Central memory CD8-positive, alpha-beta T cell (primary cell): ENCODE measurements at regions not wholly inside any gene's neighbourhood (a gene's known extent, or its start where the extent isn't known, plus 50 kb on each side); places are given as distances from the start of the nearest gene placed in this dataset.

Experiments
- ATAC-seq: fragments of 150-1000 bp; cut with Tn5 transposase; replicated peaks from 2 replicates; pipeline ENCODE4 v1.10.0; 2022; ENCODE audit warnings: mild to moderate bottlenecking, moderate FRiP score, moderate number of reproducible peaks; ENCODE audit not compliant: poor library complexity, severe bottlenecking; ENCODE audit errors: extremely low read depth
- DNase-seq, 2 donors: peaks; one replicate each; pipeline ENCODE4 v3.0.0; 2021; ENCODE audit warnings: low spot score in 2 of 2
- H3K27ac Mint-ChIP-seq: one replicate; pipeline ENCODE4 v1.8.0; 2022; ENCODE audit warnings: low read depth, mild to moderate bottlenecking, moderate library complexity, mixed read lengths
- H3K27me3 Mint-ChIP-seq: one replicate; pipeline ENCODE4 v1.8.0; 2022; ENCODE audit warnings: mixed read lengths
- H3K36me3 Mint-ChIP-seq: one replicate; pipeline ENCODE4 v1.8.0; 2022; ENCODE audit warnings: mild to moderate bottlenecking, moderate library complexity, mixed read lengths; ENCODE audit not compliant: insufficient read depth
- H3K4me1 Mint-ChIP-seq: one replicate; pipeline ENCODE4 v1.8.0; 2022; ENCODE audit warnings: mixed read lengths
- H3K4me3 Mint-ChIP-seq: one replicate; pipeline ENCODE4 v1.8.0; 2022; ENCODE audit warnings: mild to moderate bottlenecking, moderate library complexity, mixed read lengths
- H3K9me3 Mint-ChIP-seq: one replicate; pipeline ENCODE4 v1.8.0; 2022; ENCODE audit warnings: mixed read lengths

DNA sequence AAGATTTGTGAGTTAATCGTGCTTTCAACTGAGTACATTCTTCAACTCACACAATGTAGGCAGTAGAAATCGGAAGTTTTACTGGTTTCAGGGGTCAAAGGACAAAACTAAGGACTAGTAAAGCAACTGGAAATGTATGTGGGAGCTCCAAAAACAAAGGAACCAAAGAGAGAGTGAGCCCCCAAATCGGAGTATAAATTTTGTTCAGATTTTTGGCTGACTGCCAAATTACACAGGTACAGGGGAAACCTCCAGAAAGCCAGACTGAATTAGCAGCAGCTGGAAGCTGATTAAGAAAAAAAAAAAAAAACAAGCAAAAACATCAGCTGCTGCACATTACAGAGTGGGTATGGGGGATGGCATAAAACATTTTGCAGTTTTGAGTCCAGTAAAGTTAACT is 75.2 kb upstream of the GNAZ start:
- peaks cover 83% of the 10 kb centered on the region for H3K27me3 Mint-ChIP-seq
- H3K9me3 Mint-ChIP-seq: peaks cover 23% of the 10 kb centered on the region
- H3K36me3 Mint-ChIP-seq: no peaks in the 10 kb centered on the region
- DNase-seq (no peak), ATAC-seq (no peak)
- no peak overlapping the region for H3K27ac Mint-ChIP-seq
- no peaks in the 10 kb centered on the region for H3K4me1 Mint-ChIP-seq
- no peak overlapping the region for H3K4me3 Mint-ChIP-seq

DNA sequence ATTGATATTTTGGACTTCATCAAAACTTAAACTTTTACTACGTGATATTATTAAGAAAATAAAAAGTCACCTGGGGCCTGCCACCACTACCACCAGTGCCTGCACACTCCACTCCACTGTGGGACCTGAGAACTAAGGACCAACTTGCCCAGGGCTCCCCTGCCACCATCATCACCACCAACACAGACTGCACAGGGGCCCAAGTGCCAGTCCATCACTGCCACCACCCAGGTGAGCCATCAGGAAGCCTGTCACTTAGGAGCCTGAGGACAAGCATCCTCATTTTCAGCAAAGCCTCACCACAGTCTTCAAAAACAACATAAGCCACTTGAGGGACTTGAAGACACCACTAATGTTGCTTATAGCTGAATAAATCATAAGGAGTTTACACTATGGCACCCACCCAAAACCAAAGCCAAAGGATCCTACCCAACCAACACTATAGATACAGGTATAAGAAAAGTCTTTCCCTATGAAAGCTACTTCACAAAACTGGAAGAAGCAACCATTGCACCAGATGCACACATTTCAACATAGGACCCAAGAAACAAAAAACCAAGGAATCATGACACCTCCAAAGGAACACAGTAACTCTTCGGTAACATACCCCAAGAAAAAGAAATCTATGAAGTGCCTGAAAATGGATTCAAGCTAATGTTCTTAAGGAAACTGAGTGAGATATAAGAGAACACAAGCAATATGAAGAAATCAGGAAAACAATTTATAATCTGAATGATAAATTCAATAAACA is 73.6 kb upstream of the GNAZ start:
- Mint-ChIP-seq H3K27ac (peak overlapping the region; percentile 6), H3K4me1 (no peaks in the 10 kb centered on the region), H3K27me3 (peaks cover 86% of the 10 kb centered on the region), H3K9me3 (peaks cover 23% of the 10 kb centered on the region), H3K36me3 (no peaks in the 10 kb centered on the region), H3K4me3 (no peak overlapping the region)
- ATAC-seq (no peak), DNase-seq (no peak)

DNA sequence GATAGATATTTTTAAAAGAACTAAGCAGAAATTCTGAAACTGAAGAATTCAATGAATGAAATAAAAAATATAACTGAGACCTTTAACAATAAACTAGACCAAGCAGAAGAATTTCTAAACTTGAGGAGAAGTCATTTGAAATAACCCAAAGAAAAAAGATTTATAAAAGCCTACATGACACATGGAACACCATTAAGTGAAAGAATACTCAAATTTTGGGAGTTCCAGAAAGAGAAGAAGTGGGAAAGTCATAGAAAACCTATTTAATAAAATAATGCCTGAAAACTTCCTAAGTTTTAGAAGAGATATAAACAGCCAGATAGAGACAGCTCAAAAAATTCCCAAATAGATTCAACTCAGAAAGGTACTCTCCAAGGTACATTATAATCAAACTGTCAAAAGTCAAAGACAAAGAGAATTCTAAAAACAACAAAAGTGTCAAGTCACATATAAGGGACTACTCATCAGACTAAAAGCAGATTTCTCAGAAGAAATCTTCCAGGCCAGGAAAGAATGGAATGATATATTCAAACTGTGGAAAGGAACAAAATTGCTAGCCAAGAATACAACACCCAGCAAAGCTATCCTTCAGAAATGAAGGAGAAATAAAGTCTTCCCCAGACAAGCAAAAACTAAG is 72.9 kb upstream of the GNAZ start:
- ATAC-seq (no peak), DNase-seq (no peak)
- peaks cover 91% of the 10 kb centered on the region for H3K27me3 Mint-ChIP-seq
- H3K4me1 Mint-ChIP-seq: no peaks in the 10 kb centered on the region
- H3K9me3 Mint-ChIP-seq: peaks cover 23% of the 10 kb centered on the region
- no peak overlapping the region for H3K4me3 Mint-ChIP-seq
- H3K27ac Mint-ChIP-seq: no peak overlapping the region
- H3K36me3 Mint-ChIP-seq: no peaks in the 10 kb centered on the region

DNA sequence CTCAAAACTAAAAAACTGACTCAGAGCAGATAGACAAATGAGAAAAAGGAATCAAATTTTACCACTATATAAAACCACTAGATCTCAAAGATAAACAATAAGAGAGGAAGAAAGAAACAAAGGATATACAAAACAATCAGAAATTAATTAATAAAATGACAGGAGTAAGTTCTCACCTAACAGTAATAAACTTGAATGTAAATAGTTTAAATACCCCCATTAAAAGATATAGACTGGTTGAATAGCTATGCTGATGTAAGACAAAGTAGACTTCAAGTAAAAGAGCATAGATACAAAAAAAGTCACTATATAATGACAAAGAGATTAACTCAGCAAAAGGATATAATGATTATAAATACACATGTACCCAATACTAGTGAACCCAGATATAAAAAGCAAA is 72.3 kb upstream of the GNAZ start:
- no peak overlapping the region for H3K4me3 Mint-ChIP-seq
- H3K4me1 Mint-ChIP-seq: no peaks in the 10 kb centered on the region
- H3K27ac Mint-ChIP-seq: no peak overlapping the region
- peaks cover 89% of the 10 kb centered on the region for H3K27me3 Mint-ChIP-seq
- ATAC-seq: no peak
- no peaks in the 10 kb centered on the region for H3K36me3 Mint-ChIP-seq
- no peak for DNase-seq
- H3K9me3 Mint-ChIP-seq: peaks cover 23% of the 10 kb centered on the region

DNA sequence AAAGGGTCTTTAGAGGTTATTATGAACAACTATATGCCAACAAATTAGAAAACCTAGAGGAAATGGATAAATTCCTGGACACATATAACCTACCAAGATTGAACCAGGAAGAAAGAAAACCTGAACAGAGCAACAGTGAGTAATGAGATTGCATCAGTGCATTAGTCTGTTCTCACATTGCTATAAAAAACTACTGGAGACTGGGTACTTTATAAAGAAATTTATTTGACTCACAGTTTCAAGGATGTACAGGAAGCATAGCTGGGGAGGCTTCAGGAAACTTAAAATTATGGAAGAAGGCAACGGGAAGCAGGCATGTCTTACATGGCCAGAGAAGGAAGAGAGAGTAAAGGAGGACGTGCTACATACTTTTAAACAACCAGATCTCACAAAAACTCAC is 70.8 kb upstream of the GNAZ start:
- no peak for DNase-seq
- Mint-ChIP-seq H3K36me3 (no peaks in the 10 kb centered on the region), H3K27me3 (peaks cover 91% of the 10 kb centered on the region), H3K9me3 (peaks cover 23% of the 10 kb centered on the region), H3K4me3 (no peak overlapping the region), H3K4me1 (no peaks in the 10 kb centered on the region), H3K27ac (no peak overlapping the region)
- ATAC-seq: no peak

DNA sequence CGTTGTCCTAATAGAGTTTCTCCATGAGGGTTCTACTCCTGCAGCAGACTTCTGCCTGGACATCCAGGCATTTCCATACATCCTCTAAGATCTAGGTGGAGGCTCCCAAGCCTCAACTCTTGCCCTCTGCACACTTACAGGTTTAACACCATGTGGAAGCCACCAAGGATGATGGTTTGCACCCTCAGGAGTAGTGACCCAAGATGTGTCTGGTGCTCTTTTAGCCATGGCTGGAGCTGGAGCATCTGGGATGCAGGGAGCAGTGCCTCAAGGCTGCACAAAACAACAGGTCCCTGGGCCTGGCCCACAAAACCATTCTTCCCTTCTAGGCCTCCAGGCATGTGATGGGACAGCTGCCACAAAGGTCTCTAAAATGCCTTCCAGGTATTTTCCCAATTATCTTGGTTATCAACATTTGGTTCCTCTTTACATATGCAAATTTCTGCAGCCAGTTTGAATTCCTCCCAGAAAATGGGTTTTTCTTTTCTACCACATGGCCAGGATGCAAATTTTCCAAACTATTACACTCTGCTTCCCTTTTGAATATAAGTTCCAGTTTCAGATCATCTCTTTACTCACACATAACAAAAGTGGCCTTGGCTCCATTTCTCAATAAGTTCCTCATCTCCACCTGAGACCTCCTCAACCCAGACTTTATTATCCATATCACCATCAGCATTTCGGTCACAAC is 69.5 kb upstream of the GNAZ start:
- H3K4me1 Mint-ChIP-seq: no peaks in the 10 kb centered on the region
- no peaks in the 10 kb centered on the region for H3K36me3 Mint-ChIP-seq
- H3K4me3 Mint-ChIP-seq: no peak overlapping the region
- peaks cover 19% of the 10 kb centered on the region for H3K9me3 Mint-ChIP-seq
- DNase-seq: no peak
- ATAC-seq: no peak
- H3K27ac Mint-ChIP-seq: no peak overlapping the region
- H3K27me3 Mint-ChIP-seq: peaks cover 87% of the 10 kb centered on the region

DNA sequence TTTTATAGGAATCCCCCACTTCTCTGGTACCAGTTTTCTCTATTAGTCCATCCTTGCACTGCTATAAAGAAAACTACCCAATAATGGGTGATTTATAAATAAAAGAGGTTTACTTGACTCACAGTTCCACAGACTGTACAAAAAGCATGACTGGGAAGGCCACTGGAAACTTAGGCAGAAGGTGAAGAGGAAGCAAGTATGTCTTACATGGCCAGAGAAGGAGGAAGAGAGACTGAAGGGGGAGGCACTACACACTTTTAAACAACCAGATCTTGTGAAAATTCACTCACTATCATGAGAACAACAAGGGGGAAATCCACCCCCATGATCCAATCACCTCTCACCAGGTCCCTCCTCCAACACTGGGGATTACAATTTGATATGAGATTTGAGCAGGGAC is 68.9 kb upstream of the GNAZ start:
- no peak for ATAC-seq
- H3K27me3 Mint-ChIP-seq: peaks cover 86% of the 10 kb centered on the region

DNA sequence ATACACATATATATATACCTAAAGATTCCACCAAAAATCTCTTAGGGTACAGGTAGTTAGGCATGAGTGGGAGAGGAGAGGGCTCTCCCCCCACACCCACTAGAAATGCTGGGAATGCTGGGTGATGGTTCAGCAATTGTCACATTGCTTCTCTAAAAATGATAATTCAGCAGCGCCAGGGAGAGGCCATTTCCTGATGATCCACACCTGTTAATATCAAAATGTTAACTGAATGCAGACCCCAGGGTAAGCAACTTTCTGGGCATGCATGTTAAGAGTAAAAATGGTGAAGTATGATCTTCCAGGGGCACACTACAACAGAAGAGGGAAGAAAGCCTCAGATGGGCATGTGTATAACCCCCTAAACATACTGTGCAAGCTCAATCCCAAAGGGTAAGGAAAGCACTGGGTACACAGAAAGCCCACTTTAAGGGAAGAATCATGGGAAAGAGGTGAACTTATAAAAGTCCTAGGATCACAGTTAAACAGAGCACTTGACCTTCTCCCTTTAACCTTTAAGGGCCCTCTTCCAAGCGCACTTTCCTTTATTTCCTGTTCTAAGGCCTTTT is 67.6 kb upstream of the GNAZ start:
- no peak for DNase-seq
- H3K9me3 Mint-ChIP-seq: peaks cover 7% of the 10 kb centered on the region
- ATAC-seq: no peak
- H3K27me3 Mint-ChIP-seq: peaks cover 74% of the 10 kb centered on the region
- H3K4me3 Mint-ChIP-seq: no peak overlapping the region
- no peaks in the 10 kb centered on the region for H3K4me1 Mint-ChIP-seq
- H3K27ac Mint-ChIP-seq: no peak overlapping the region
- H3K36me3 Mint-ChIP-seq: no peaks in the 10 kb centered on the region

More for the DNA sequence above, 68.9 kb upstream of the GNAZ start:
- H3K36me3 Mint-ChIP-seq: no peaks in the 10 kb centered on the region
- H3K4me1 Mint-ChIP-seq: no peaks in the 10 kb centered on the region
- peaks cover 18% of the 10 kb centered on the region for H3K9me3 Mint-ChIP-seq
- no peak for DNase-seq
- H3K4me3 Mint-ChIP-seq: no peak overlapping the region
- H3K27ac Mint-ChIP-seq: no peak overlapping the region

DNA sequence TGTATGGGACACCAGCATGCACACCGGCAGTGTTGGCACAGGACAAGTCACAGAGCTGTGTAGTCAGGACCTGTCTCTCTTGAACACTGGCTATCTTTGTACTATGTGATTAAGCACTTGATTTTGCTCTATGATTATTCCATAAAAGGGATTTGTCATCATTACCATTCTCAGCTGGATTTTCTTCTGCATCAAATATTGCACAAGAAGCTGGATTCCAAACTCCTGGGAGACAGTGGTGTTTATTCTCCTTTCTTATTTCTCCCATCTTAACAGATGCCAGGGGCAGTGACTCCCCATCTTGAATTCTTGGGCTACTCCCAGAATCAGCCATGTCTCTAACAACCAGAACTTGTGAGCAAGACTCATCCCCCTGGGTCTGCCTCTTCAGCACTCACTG is 62.5 kb upstream of the GNAZ start:
- Mint-ChIP-seq H3K27ac (no peak overlapping the region), H3K4me1 (no peaks in the 10 kb centered on the region), H3K9me3 (no peaks in the 10 kb centered on the region), H3K27me3 (peaks cover 23% of the 10 kb centered on the region), H3K4me3 (no peak overlapping the region), H3K36me3 (no peaks in the 10 kb centered on the region)
- DNase-seq (no peak), ATAC-seq (no peak)

DNA sequence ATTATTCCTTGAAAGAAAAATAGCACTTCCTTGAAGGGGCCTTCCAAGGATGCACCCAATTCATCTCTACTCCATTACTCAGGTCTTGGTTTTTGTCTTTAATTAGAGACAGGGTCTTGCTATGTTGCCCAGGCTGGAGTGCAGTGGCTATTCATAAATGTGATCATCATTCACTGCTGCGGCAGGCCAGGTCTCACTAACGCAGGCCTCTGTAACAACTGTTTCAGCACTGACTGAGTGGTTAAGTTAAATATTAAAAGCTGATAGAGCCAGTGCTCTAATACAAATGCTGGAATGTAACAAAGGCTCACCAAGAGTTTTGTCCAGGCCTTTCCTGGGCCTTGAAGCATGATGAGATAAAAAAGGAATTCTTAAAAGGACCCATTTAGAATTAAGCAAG is 61.4 kb upstream of the GNAZ start:
- ATAC-seq: no peak
- H3K27ac Mint-ChIP-seq: no peak overlapping the region
- no peaks in the 10 kb centered on the region for H3K4me1 Mint-ChIP-seq
- no peak overlapping the region for H3K4me3 Mint-ChIP-seq
- no peaks in the 10 kb centered on the region for H3K9me3 Mint-ChIP-seq
- no peak for DNase-seq
- peaks cover 23% of the 10 kb centered on the region for H3K27me3 Mint-ChIP-seq
- H3K36me3 Mint-ChIP-seq: no peaks in the 10 kb centered on the region
